ENCODE measurements at regions not wholly inside any gene's neighbourhood (a gene's known extent, or its start where the extent isn't known, plus 50 kb on each side); places are given as distances from the start of the nearest gene placed in this dataset.

- Histone ChIP-seq H3K36me3 (ENCODE audit: control insufficient read depth in 5 of 5, insufficient read depth in 5 of 5, low read length in 5 of 5) (peaks cover 0 to 1% (median 0%) of the 10 kb centered on the region in 5 donors), H3K27me3 (ENCODE audit: control insufficient read depth in 5 of 5, insufficient read depth in 4 of 5, low read length in 5 of 5) (no peaks in the 10 kb centered on the region), H3K9me3 (ENCODE audit: control insufficient read depth in 5 of 5, low read length in 5 of 5) (no peaks in the 10 kb centered on the region), H3K9ac (ENCODE audit: low read length in 5 of 5) (no peak overlapping the region), H3K27ac (ENCODE audit: low read depth, low read length) (no peak overlapping the region), H3K4me3 (ENCODE audit: low read depth in 1 of 5, low read length in 5 of 5) (no peak overlapping the region), H3K4me1 (ENCODE audit: control insufficient read depth in 5 of 5, insufficient read depth in 5 of 5, low read length in 5 of 5) (no peaks in the 10 kb centered on the region)
These were observed 743.9 kb upstream of the GOLIM4 start for GRCh38 chr3:168839653-168840052.

- H3K9me3 ChIP-seq (ENCODE audit: control insufficient read depth in 5 of 5, low read length in 5 of 5) = no peaks in the 10 kb centered on the region
- H3K27ac ChIP-seq (ENCODE audit: low read depth, low read length) = no peak overlapping the region
These were observed 738.8 kb upstream of the GOLIM4 start for GRCh38 chr3:168834558-168834957.

GRCh38 chr3:168828943-168829342 lies 733.2 kb upstream of the GOLIM4 start:
- Histone ChIP-seq H3K27ac (ENCODE audit: low read depth, low read length) (no peak overlapping the region), H3K4me3 (ENCODE audit: low read depth in 1 of 5, low read length in 5 of 5) (no peak overlapping the region), H3K27me3 (ENCODE audit: control insufficient read depth in 5 of 5, insufficient read depth in 4 of 5, low read length in 5 of 5) (no peaks in the 10 kb centered on the region), H3K36me3 (ENCODE audit: control insufficient read depth in 5 of 5, insufficient read depth in 5 of 5, low read length in 5 of 5) (no peaks in the 10 kb centered on the region), H3K4me1 (ENCODE audit: control insufficient read depth in 5 of 5, insufficient read depth in 5 of 5, low read length in 5 of 5) (peaks cover 0 to 10% (median 6%) of the 10 kb centered on the region in 5 donors), H3K9me3 (ENCODE audit: control insufficient read depth in 5 of 5, low read length in 5 of 5) (no peaks in the 10 kb centered on the region), H3K9ac (ENCODE audit: low read length in 5 of 5) (no peak overlapping the region)

More at GRCh38 chr3:168834558-168834957, 738.8 kb upstream of the GOLIM4 start:
- Histone ChIP-seq H3K9ac (ENCODE audit: low read length in 5 of 5) (no peak overlapping the region), H3K36me3 (ENCODE audit: control insufficient read depth in 5 of 5, insufficient read depth in 5 of 5, low read length in 5 of 5) (peaks cover 0 to 3% (median 0%) of the 10 kb centered on the region in 5 donors), H3K4me3 (ENCODE audit: low read depth in 1 of 5, low read length in 5 of 5) (no peak overlapping the region), H3K4me1 (ENCODE audit: control insufficient read depth in 5 of 5, insufficient read depth in 5 of 5, low read length in 5 of 5) (no peaks in the 10 kb centered on the region), H3K27me3 (ENCODE audit: control insufficient read depth in 5 of 5, insufficient read depth in 4 of 5, low read length in 5 of 5) (no peaks in the 10 kb centered on the region)

GRCh38 chr3:168828536-168828935 lies 732.8 kb upstream of the GOLIM4 start:
- Histone ChIP-seq H3K4me3 (ENCODE audit: low read depth in 1 of 5, low read length in 5 of 5) (no peak overlapping the region), H3K9me3 (ENCODE audit: control insufficient read depth in 5 of 5, low read length in 5 of 5) (no peaks in the 10 kb centered on the region), H3K36me3 (ENCODE audit: control insufficient read depth in 5 of 5, insufficient read depth in 5 of 5, low read length in 5 of 5) (no peaks in the 10 kb centered on the region), H3K27me3 (ENCODE audit: control insufficient read depth in 5 of 5, insufficient read depth in 4 of 5, low read length in 5 of 5) (no peaks in the 10 kb centered on the region), H3K27ac (ENCODE audit: low read depth, low read length) (no peak overlapping the region), H3K4me1 (ENCODE audit: control insufficient read depth in 5 of 5, insufficient read depth in 5 of 5, low read length in 5 of 5) (peaks cover 0 to 10% (median 9%) of the 10 kb centered on the region in 5 donors), H3K9ac (ENCODE audit: low read length in 5 of 5) (no peak overlapping the region)

GRCh38 chr3:168828014-168828413 lies 732.3 kb upstream of the GOLIM4 start:
- no peak overlapping the region for H3K4me3 ChIP-seq (ENCODE audit: low read depth in 1 of 5, low read length in 5 of 5)
- no peak overlapping the region for H3K27ac ChIP-seq (ENCODE audit: low read depth, low read length)
- H3K4me1 ChIP-seq (ENCODE audit: control insufficient read depth in 5 of 5, insufficient read depth in 5 of 5, low read length in 5 of 5) = peaks cover 0 to 11% (median 10%) of the 10 kb centered on the region in 5 donors
- H3K36me3 ChIP-seq (ENCODE audit: control insufficient read depth in 5 of 5, insufficient read depth in 5 of 5, low read length in 5 of 5) = no peaks in the 10 kb centered on the region
- H3K9ac ChIP-seq (ENCODE audit: low read length in 5 of 5) = no peak overlapping the region
- no peaks in the 10 kb centered on the region for H3K9me3 ChIP-seq (ENCODE audit: control insufficient read depth in 5 of 5, low read length in 5 of 5)
- no peaks in the 10 kb centered on the region for H3K27me3 ChIP-seq (ENCODE audit: control insufficient read depth in 5 of 5, insufficient read depth in 4 of 5, low read length in 5 of 5)

GRCh38 chr3:168824107-168824506 lies 728.4 kb upstream of the GOLIM4 start:
- Histone ChIP-seq H3K27ac (ENCODE audit: low read depth, low read length) (no peak overlapping the region), H3K36me3 (ENCODE audit: control insufficient read depth in 5 of 5, insufficient read depth in 5 of 5, low read length in 5 of 5) (peaks cover 0 to 3% (median 0%) of the 10 kb centered on the region in 5 donors), H3K9ac (ENCODE audit: low read length in 5 of 5) (no peak overlapping the region), H3K9me3 (ENCODE audit: control insufficient read depth in 5 of 5, low read length in 5 of 5) (no peaks in the 10 kb centered on the region), H3K27me3 (ENCODE audit: control insufficient read depth in 5 of 5, insufficient read depth in 4 of 5, low read length in 5 of 5) (no peaks in the 10 kb centered on the region), H3K4me3 (ENCODE audit: low read depth in 1 of 5, low read length in 5 of 5) (no peak overlapping the region), H3K4me1 (ENCODE audit: control insufficient read depth in 5 of 5, insufficient read depth in 5 of 5, low read length in 5 of 5) (peaks cover 0 to 19% (median 10%) of the 10 kb centered on the region in 5 donors)

GRCh38 chr3:168823466-168823865 lies 727.7 kb upstream of the GOLIM4 start:
- Histone ChIP-seq H3K27ac (ENCODE audit: low read depth, low read length) (no peak overlapping the region), H3K4me3 (ENCODE audit: low read depth in 1 of 5, low read length in 5 of 5) (no peak overlapping the region)

GRCh38 chr3:168820810-168821415 lies 725.2 kb upstream of the GOLIM4 start:
- Histone ChIP-seq H3K9ac (ENCODE audit: low read length in 5 of 5) (no peak overlapping the region), H3K27me3 (ENCODE audit: control insufficient read depth in 5 of 5, insufficient read depth in 4 of 5, low read length in 5 of 5) (no peaks in the 10 kb centered on the region), H3K36me3 (ENCODE audit: control insufficient read depth in 5 of 5, insufficient read depth in 5 of 5, low read length in 5 of 5) (peaks cover 0 to 10% (median 0%) of the 10 kb centered on the region in 5 donors), H3K9me3 (ENCODE audit: control insufficient read depth in 5 of 5, low read length in 5 of 5) (no peaks in the 10 kb centered on the region), H3K27ac (ENCODE audit: low read depth, low read length) (no peak overlapping the region), H3K4me1 (ENCODE audit: control insufficient read depth in 5 of 5, insufficient read depth in 5 of 5, low read length in 5 of 5) (peaks cover 0 to 19% (median 10%) of the 10 kb centered on the region in 5 donors), H3K4me3 (ENCODE audit: low read depth in 1 of 5, low read length in 5 of 5) (no peak overlapping the region)

More at GRCh38 chr3:168823466-168823865, 727.7 kb upstream of the GOLIM4 start:
- Histone ChIP-seq H3K4me1 (ENCODE audit: control insufficient read depth in 5 of 5, insufficient read depth in 5 of 5, low read length in 5 of 5) (peaks cover 0 to 19% (median 10%) of the 10 kb centered on the region in 5 donors), H3K27me3 (ENCODE audit: control insufficient read depth in 5 of 5, insufficient read depth in 4 of 5, low read length in 5 of 5) (no peaks in the 10 kb centered on the region), H3K36me3 (ENCODE audit: control insufficient read depth in 5 of 5, insufficient read depth in 5 of 5, low read length in 5 of 5) (peaks cover 0 to 3% (median 0%) of the 10 kb centered on the region in 5 donors), H3K9me3 (ENCODE audit: control insufficient read depth in 5 of 5, low read length in 5 of 5) (no peaks in the 10 kb centered on the region), H3K9ac (ENCODE audit: low read length in 5 of 5) (no peak overlapping the region)

- H3K36me3 ChIP-seq (ENCODE audit: control insufficient read depth in 5 of 5, insufficient read depth in 5 of 5, low read length in 5 of 5) = peaks cover 0 to 13% (median 0%) of the 10 kb centered on the region in 5 donors
- H3K4me1 ChIP-seq (ENCODE audit: control insufficient read depth in 5 of 5, insufficient read depth in 5 of 5, low read length in 5 of 5) = peaks cover 0 to 8% (median 0%) of the 10 kb centered on the region in 5 donors
- H3K4me3 ChIP-seq (ENCODE audit: low read depth in 1 of 5, low read length in 5 of 5) = no peak overlapping the region
- no peak overlapping the region for H3K9ac ChIP-seq (ENCODE audit: low read length in 5 of 5)
- H3K27ac ChIP-seq (ENCODE audit: low read depth, low read length) = no peak overlapping the region
- H3K27me3 ChIP-seq (ENCODE audit: control insufficient read depth in 5 of 5, insufficient read depth in 4 of 5, low read length in 5 of 5) = no peaks in the 10 kb centered on the region
- H3K9me3 ChIP-seq (ENCODE audit: control insufficient read depth in 5 of 5, low read length in 5 of 5) = no peaks in the 10 kb centered on the region
These were observed 721.5 kb upstream of the GOLIM4 start for GRCh38 chr3:168817177-168817576.

- Histone ChIP-seq H3K27ac (ENCODE audit: low read depth, low read length) (no peak overlapping the region), H3K4me3 (ENCODE audit: low read depth in 1 of 5, low read length in 5 of 5) (no peak overlapping the region), H3K27me3 (ENCODE audit: control insufficient read depth in 5 of 5, insufficient read depth in 4 of 5, low read length in 5 of 5) (no peaks in the 10 kb centered on the region), H3K9me3 (ENCODE audit: control insufficient read depth in 5 of 5, low read length in 5 of 5) (no peaks in the 10 kb centered on the region), H3K4me1 (ENCODE audit: control insufficient read depth in 5 of 5, insufficient read depth in 5 of 5, low read length in 5 of 5) (peaks cover 0 to 6% (median 0%) of the 10 kb centered on the region in 5 donors), H3K36me3 (ENCODE audit: control insufficient read depth in 5 of 5, insufficient read depth in 5 of 5, low read length in 5 of 5) (peaks cover 0 to 16% (median 0%) of the 10 kb centered on the region in 5 donors), H3K9ac (ENCODE audit: low read length in 5 of 5) (no peak overlapping the region)
These were observed 720.2 kb upstream of the GOLIM4 start for GRCh38 chr3:168815946-168816345.
